ENCODE measurements at regions not wholly inside any gene's neighbourhood (a gene's known extent, or its start where the extent isn't known, plus 50 kb on each side); places are given as distances from the start of the nearest gene placed in this dataset.
"Not testable (repeated sequence)": the region's sequence is repeated elsewhere in the genome, so short reads cannot be mapped to it uniquely, and the experiment has no call there.

DNA sequence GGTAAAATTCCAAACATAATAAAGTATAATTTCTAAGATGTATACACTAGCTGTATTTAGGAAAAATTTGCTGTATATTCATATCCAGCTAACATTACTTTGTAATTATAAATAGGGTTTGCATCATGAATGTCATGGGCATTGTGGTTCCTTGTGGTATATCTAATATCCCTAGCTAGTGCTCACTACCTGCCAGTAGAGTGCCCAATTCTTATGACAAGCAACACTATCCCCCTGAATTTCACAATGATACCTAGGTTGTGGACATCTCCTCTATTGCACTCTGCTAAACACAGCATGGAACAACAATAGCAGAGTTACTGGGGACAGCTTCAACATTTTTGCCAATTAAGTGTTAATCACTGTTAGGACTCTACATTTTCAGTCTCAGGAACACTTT, 1656.5 kb downstream of the EFNA5 start:
- H3K9me3 ChIP-seq (ENCODE audit: control insufficient read depth in 4 of 4, insufficient read depth in 3 of 4, low read length in 3 of 4), result no peaks in the 10 kb centered on the region
- no peak overlapping the region for H3K27ac ChIP-seq (ENCODE audit: low read depth in 1 of 2, low read length in 1 of 2)
- no peak overlapping the region for H3K9ac ChIP-seq (ENCODE audit: insufficient read depth in 1 of 2, low read length in 2 of 2)
- no peaks in the 10 kb centered on the region for H3K36me3 ChIP-seq (ENCODE audit: control insufficient read depth in 4 of 4, insufficient read depth in 4 of 4, low read length in 4 of 4)
- DNase-seq, result no peak
- no peak for ATAC-seq (ENCODE audit: insufficient read depth, low FRiP score)
- TF ChIP-seq, protein P1, sequence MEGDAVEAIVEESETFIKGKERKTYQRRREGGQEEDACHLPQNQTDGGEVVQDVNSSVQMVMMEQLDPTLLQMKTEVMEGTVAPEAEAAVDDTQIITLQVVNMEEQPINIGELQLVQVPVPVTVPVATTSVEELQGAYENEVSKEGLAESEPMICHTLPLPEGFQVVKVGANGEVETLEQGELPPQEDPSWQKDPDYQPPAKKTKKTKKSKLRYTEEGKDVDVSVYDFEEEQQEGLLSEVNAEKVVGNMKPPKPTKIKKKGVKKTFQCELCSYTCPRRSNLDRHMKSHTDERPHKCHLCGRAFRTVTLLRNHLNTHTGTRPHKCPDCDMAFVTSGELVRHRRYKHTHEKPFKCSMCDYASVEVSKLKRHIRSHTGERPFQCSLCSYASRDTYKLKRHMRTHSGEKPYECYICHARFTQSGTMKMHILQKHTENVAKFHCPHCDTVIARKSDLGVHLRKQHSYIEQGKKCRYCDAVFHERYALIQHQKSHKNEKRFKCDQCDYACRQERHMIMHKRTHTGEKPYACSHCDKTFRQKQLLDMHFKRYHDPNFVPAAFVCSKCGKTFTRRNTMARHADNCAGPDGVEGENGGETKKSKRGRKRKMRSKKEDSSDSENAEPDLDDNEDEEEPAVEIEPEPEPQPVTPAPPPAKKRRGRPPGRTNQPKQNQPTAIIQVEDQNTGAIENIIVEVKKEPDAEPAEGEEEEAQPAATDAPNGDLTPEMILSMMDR (IDR thresholded peaks at IDR 0.05; ENCODE audit: control extremely low read depth, extremely low read depth), result no peak
- H3K4me1 ChIP-seq (ENCODE audit: control insufficient read depth in 5 of 5, insufficient read depth in 5 of 5, low read length in 5 of 5), result no peaks in the 10 kb centered on the region
- H3K4me3 ChIP-seq, result no peak overlapping the region
- no peaks in the 10 kb centered on the region for H3K27me3 ChIP-seq (ENCODE audit: control insufficient read depth in 3 of 3, insufficient read depth in 3 of 3, low read length in 2 of 3)

GRCh38 chr5:106006242-106006641, 1664.5 kb downstream of the EFNA5 start:
- no peak for ATAC-seq (ENCODE audit: insufficient read depth, low FRiP score)
- TF ChIP-seq, protein P1 (IDR thresholded peaks at IDR 0.05; ENCODE audit: control extremely low read depth, extremely low read depth), result no peak
- WGBS, 2 donors, result 94 to 95% methylated on average over 2 of the region's 2 CpGs

DNA sequence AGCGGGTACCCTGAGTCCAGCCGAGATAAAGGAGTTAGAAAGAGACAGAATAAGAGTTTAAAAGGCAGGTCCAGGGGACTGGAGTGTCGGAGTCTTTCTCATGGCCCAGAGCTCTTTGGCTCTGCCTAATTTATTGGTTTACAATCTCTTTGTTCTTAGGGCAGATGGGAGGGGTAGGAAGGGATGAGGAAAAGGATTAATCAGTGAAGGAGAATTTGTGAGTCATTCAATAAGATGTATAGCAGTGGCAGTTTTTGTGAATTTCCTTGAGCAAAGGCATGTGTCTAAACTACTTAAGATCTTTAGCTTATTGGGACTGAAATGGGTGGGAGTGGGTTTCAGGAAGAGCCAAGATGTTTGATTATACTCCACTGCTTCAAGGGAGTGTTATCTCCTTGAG, 1671.7 kb downstream of the EFNA5 start:
- not testable (repeated sequence) for H3K9ac ChIP-seq (ENCODE audit: insufficient read depth in 1 of 2, low read length in 2 of 2); DNase-seq; H3K27me3 ChIP-seq (ENCODE audit: control insufficient read depth in 3 of 3, insufficient read depth in 3 of 3, low read length in 2 of 3); H3K4me3 ChIP-seq; ATAC-seq (ENCODE audit: insufficient read depth, low FRiP score); H3K27ac ChIP-seq (ENCODE audit: low read depth in 1 of 2, low read length in 1 of 2); H3K9me3 ChIP-seq (ENCODE audit: control insufficient read depth in 4 of 4, insufficient read depth in 3 of 4, low read length in 3 of 4); H3K4me1 ChIP-seq (ENCODE audit: control insufficient read depth in 5 of 5, insufficient read depth in 5 of 5, low read length in 5 of 5); H3K36me3 ChIP-seq (ENCODE audit: control insufficient read depth in 4 of 4, insufficient read depth in 4 of 4, low read length in 4 of 4)
- 83 to 89% methylated on average over 3 of the region's 3 CpGs for WGBS, 2 donors

More at GRCh38 chr5:106006242-106006641, 1664.5 kb downstream of the EFNA5 start:
- Histone ChIP-seq H3K4me3 (no peak overlapping the region), H3K9me3 (ENCODE audit: control insufficient read depth in 4 of 4, insufficient read depth in 3 of 4, low read length in 3 of 4) (peaks cover 0 to 9% (median 0%) of the 10 kb centered on the region in 4 donors), H3K27ac (ENCODE audit: low read depth in 1 of 2, low read length in 1 of 2) (no peak overlapping the region), H3K27me3 (ENCODE audit: control insufficient read depth in 3 of 3, insufficient read depth in 3 of 3, low read length in 2 of 3) (no peaks in the 10 kb centered on the region), H3K4me1 (ENCODE audit: control insufficient read depth in 5 of 5, insufficient read depth in 5 of 5, low read length in 5 of 5) (no peaks in the 10 kb centered on the region), H3K36me3 (ENCODE audit: control insufficient read depth in 4 of 4, insufficient read depth in 4 of 4, low read length in 4 of 4) (no peaks in the 10 kb centered on the region), H3K9ac (ENCODE audit: insufficient read depth in 1 of 2, low read length in 2 of 2) (no peak overlapping the region)
- no peak for DNase-seq

- DNase-seq (no peak), ATAC-seq (ENCODE audit: insufficient read depth, low FRiP score) (no peak)
- Histone ChIP-seq H3K36me3 (ENCODE audit: control insufficient read depth in 4 of 4, insufficient read depth in 4 of 4, low read length in 4 of 4) (no peaks in the 10 kb centered on the region), H3K9me3 (ENCODE audit: control insufficient read depth in 4 of 4, insufficient read depth in 3 of 4, low read length in 3 of 4) (peaks cover 0 to 4% (median 0%) of the 10 kb centered on the region in 4 donors), H3K4me1 (ENCODE audit: control insufficient read depth in 5 of 5, insufficient read depth in 5 of 5, low read length in 5 of 5) (no peaks in the 10 kb centered on the region), H3K27me3 (ENCODE audit: control insufficient read depth in 3 of 3, insufficient read depth in 3 of 3, low read length in 2 of 3) (no peaks in the 10 kb centered on the region), H3K4me3 (no peak overlapping the region), H3K27ac (ENCODE audit: low read depth in 1 of 2, low read length in 1 of 2) (no peak overlapping the region), H3K9ac (ENCODE audit: insufficient read depth in 1 of 2, low read length in 2 of 2) (no peak overlapping the region)
- TF ChIP-seq, protein P1 (IDR thresholded peaks at IDR 0.05; ENCODE audit: control extremely low read depth, extremely low read depth), result no peak
- WGBS, 2 donors, result 87 to 96% methylated on average over 1 of the region's 1 CpG
Measured at GRCh38 chr5:105993027-105993426, 1677.7 kb downstream of the EFNA5 start.
